Panc1 (cell line): ENCODE measurements at regions not wholly inside any gene's neighbourhood (a gene's known extent, or its start where the extent isn't known, plus 50 kb on each side); places are given as distances from the start of the nearest gene placed in this dataset.
"Not testable (repeated sequence)": the region's sequence is repeated elsewhere in the genome, so short reads cannot be mapped to it uniquely, and the experiment has no call there.

Source experiments
- ATAC-seq: fragments of 200-7000 bp; cut with Tn5 transposase; 2 replicates; pipeline ENCODE4 v1.9.1; 2020; ENCODE audit warnings: mild to moderate bottlenecking, moderate library complexity
- BruUV-seq: library from RNA; stranded (reverse); fragments of 400-500 nt; replicated peaks from 2 replicates; lab custom pipeline; 2021; lab: Mats Ljungman, UMichigan
- CTCF ChIA-PET: fragments of 300-600 bp; sonication (Branson Sonifier 250); formaldehyde crosslinking; loops from one replicate; lab custom pipeline; 2022; ENCODE audit warnings: antibody characterized with exemption; lab: Charles Lee
- POLR2A ChIA-PET: fragments of 300-600 bp; sonication (Branson Sonifier 250); formaldehyde crosslinking; loops from one replicate; lab custom pipeline; 2022; ENCODE audit warnings: antibody characterized with exemption; lab: Charles Lee
- DNase-seq: peaks from one replicate; pipeline ENCODE4 v3.0.0-alpha.2; 2010; ENCODE audit warnings: low read depth, low spot score
- H3K27ac ChIP-seq: 2 replicates; pipeline ENCODE4 v1.5.1; 2011; ENCODE audit warnings: mild to moderate bottlenecking, low read length, inconsistent platforms
- H3K27me3 ChIP-seq: fragments of 200-500 bp; sonication (Bioruptor generic); 2 replicates; pipeline ENCODE4 v1.6.0; 2014; ENCODE audit warnings: low read length, inconsistent platforms; ENCODE audit not compliant: control insufficient read depth, insufficient read depth
- H3K36me3 ChIP-seq: fragments of 200-500 bp; sonication (Bioruptor generic); 2 replicates; pipeline ENCODE4 v1.5.1; 2014; ENCODE audit warnings: inconsistent platforms, mild to moderate bottlenecking, low read length, moderate library complexity; ENCODE audit not compliant: control insufficient read depth, insufficient read depth
- H3K4me1 ChIP-seq: 2 replicates; pipeline ENCODE4 v1.5.1; 2011; ENCODE audit warnings: inconsistent platforms, mild to moderate bottlenecking, low read length, moderate library complexity; ENCODE audit not compliant: control insufficient read depth, insufficient read depth
- H3K4me3 ChIP-seq, 2 experiments: 2 replicates each; pipeline ENCODE4 v1.5.1; 2011 to 2012; ENCODE audit warnings: low read depth in 2 of 2, low read length in 2 of 2, mild to moderate bottlenecking in 2 of 2, inconsistent platforms in 1 of 2, moderate library complexity in 1 of 2
- H3K9me3 ChIP-seq: fragments of 200-500 bp; sonication (Bioruptor generic); 2 replicates; pipeline ENCODE4 v1.5.1; 2014; ENCODE audit warnings: low read depth, mild to moderate bottlenecking, inconsistent platforms, low read length, moderate library complexity; ENCODE audit not compliant: control insufficient read depth, insufficient read depth
- CTCF ChIP-seq: fragments of 450-650 bp; IDR thresholded peaks from 2 replicates; pipeline ENCODE4 v1.5.1; 2017; ENCODE audit warnings: mild to moderate bottlenecking
- POLR2AphosphoS5 ChIP-seq: IDR thresholded peaks from 2 replicates; pipeline ENCODE4 v1.6.1; 2012; ENCODE audit warnings: mild to moderate bottlenecking, low read depth, low read length, moderate library complexity
- SIN3A ChIP-seq: IDR thresholded peaks from 2 replicates; pipeline ENCODE4 v1.6.1; 2012; ENCODE audit warnings: low read depth, mild to moderate bottlenecking, low read length, moderate library complexity, borderline replicate concordance; ENCODE audit not compliant: insufficient read depth
- TCF7L2 ChIP-seq: IDR thresholded peaks from 2 replicates; pipeline ENCODE4 v1.6.1; 2011; ENCODE audit warnings: mild to moderate bottlenecking, low read depth, low read length, inconsistent platforms
- in situ Hi-C: cut with HindIII; loops from 2 replicates; pipeline ENCODE4 v1.10.0; 2016; ENCODE audit warnings: low sequenced_read_pairs, low pct_unique_long_range_greater_than_20kb
- intact Hi-C: fragments of 100-400 bp; cut with micrococcal nuclease; formaldehyde crosslinking; loops from one replicate; pipeline ENCODE4 v1.10.0; 2022; ENCODE audit not compliant: unreplicated experiment
- TF ChIP-seq, protein P1 (sequence below), 2 experiments: IDR thresholded peaks; 2 replicates each; pipeline ENCODE4 v1.6.1; 2011 to 2012; ENCODE audit warnings: low read depth in 2 of 2, control low read depth in 1 of 2, low read length in 1 of 2, mild to moderate bottlenecking in 1 of 2, moderate library complexity in 1 of 2; ENCODE audit not compliant: insufficient read depth in 1 of 2

- in situ Hi-C loops (no loop called here), intact Hi-C loops (no loop called here)
- Histone ChIP-seq H3K27ac (no peak overlapping the region), H3K4me1 (no peaks in the 10 kb centered on the region), H3K9me3 (no peaks in the 10 kb centered on the region), H3K4me3 (no peak overlapping the region), H3K27me3 (no peaks in the 10 kb centered on the region), H3K36me3 (no peaks in the 10 kb centered on the region; the same call in 1 of the 2 replicates)
- BruUV-seq = no TSS peak
- TF ChIP-seq, protein P1, sequence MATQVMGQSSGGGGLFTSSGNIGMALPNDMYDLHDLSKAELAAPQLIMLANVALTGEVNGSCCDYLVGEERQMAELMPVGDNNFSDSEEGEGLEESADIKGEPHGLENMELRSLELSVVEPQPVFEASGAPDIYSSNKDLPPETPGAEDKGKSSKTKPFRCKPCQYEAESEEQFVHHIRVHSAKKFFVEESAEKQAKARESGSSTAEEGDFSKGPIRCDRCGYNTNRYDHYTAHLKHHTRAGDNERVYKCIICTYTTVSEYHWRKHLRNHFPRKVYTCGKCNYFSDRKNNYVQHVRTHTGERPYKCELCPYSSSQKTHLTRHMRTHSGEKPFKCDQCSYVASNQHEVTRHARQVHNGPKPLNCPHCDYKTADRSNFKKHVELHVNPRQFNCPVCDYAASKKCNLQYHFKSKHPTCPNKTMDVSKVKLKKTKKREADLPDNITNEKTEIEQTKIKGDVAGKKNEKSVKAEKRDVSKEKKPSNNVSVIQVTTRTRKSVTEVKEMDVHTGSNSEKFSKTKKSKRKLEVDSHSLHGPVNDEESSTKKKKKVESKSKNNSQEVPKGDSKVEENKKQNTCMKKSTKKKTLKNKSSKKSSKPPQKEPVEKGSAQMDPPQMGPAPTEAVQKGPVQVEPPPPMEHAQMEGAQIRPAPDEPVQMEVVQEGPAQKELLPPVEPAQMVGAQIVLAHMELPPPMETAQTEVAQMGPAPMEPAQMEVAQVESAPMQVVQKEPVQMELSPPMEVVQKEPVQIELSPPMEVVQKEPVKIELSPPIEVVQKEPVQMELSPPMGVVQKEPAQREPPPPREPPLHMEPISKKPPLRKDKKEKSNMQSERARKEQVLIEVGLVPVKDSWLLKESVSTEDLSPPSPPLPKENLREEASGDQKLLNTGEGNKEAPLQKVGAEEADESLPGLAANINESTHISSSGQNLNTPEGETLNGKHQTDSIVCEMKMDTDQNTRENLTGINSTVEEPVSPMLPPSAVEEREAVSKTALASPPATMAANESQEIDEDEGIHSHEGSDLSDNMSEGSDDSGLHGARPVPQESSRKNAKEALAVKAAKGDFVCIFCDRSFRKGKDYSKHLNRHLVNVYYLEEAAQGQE (IDR thresholded peaks at IDR 0.05; ENCODE audit: insufficient read depth in 1 of 2, low read depth in 2 of 2, low read length in 1 of 2) = no peak
- no peak for TF ChIP-seq CTCF
- no peak for TF ChIP-seq SIN3A
- no peak for TF ChIP-seq POLR2AphosphoS5
- TF ChIP-seq TCF7L2 = no peak
- POLR2A ChIA-PET = no interaction called here
- no peak for DNase-seq
- CTCF ChIA-PET = no interaction called here
- ATAC-seq = no peak
These were observed 63.1 kb upstream of the TRHDE start for GRCh38 chr12:72209086-72209485.

DNA sequence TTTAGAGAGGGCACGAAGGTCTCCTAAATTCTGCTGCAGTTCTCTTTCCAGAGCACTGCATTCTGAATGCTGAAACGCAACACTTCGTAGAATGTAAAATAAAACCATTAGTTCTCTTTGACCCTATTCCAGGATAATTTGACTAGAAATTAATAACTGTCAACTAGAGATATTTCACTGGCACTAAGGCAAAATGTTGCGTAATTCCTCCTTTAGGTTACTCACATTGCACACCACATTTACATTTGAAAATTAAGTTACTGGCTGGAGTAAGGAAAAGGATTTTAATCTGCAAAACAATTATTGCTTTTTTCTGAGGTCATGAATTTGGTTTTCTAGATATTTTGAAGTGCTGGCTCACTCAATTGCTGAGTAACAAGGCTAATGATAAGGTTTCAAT, 58.0 kb upstream of the TRHDE start:
- BruUV-seq = no TSS peak
- no peaks in the 10 kb centered on the region; the same call in 1 of the 2 replicates for H3K36me3 ChIP-seq
- CTCF ChIA-PET = no interaction called here
- POLR2A ChIA-PET = no interaction called here
- no peaks in the 10 kb centered on the region for H3K4me1 ChIP-seq
- no peaks in the 10 kb centered on the region for H3K9me3 ChIP-seq
- intact Hi-C loops = no loop called here
- no peak overlapping the region for H3K27ac ChIP-seq
- H3K4me3 ChIP-seq = no peak overlapping the region
- in situ Hi-C loops = no loop called here
- ATAC-seq (no peak), DNase-seq (no peak)
- TF ChIP-seq TCF7L2 (no peak), SIN3A (no peak), CTCF (no peak), POLR2AphosphoS5 (no peak)
- TF ChIP-seq, protein P1 (IDR thresholded peaks at IDR 0.05; ENCODE audit: insufficient read depth in 1 of 2, low read depth in 2 of 2, low read length in 1 of 2) = no peak
- no peaks in the 10 kb centered on the region for H3K27me3 ChIP-seq

- H3K36me3 ChIP-seq, POLR2A ChIA-PET, in situ Hi-C loops, H3K4me3 ChIP-seq, H3K27ac ChIP-seq, H3K4me1 ChIP-seq, H3K27me3 ChIP-seq, BruUV-seq, CTCF ChIA-PET, ATAC-seq, DNase-seq, intact Hi-C loops, H3K9me3 ChIP-seq: not testable (repeated sequence)
These were observed 56.9 kb upstream of the TRHDE start for GRCh38 chr12:72215287-72215686.
